ENCODE measurements at regions not wholly inside any gene's neighbourhood (a gene's known extent, or its start where the extent isn't known, plus 50 kb on each side); places are given as distances from the start of the nearest gene placed in this dataset.

- TF ChIP-seq FOXK2 (IDR thresholded peaks at IDR 0.05), result no peak
- no peak for TF ChIP-seq ELF4 (IDR thresholded peaks at IDR 0.05)
- TF ChIP-seq TARDBP (IDR thresholded peaks at IDR 0.05), result no peak
- no peak for TF ChIP-seq ZNF384 (IDR thresholded peaks at IDR 0.05)
- POLR2A ChIA-PET, result no interaction called here
- CTCF ChIA-PET, result no interaction called here
- no peak for DNase-seq (ENCODE audit: extremely low spot score)
Measured at GRCh38 chr9:135308821-135309762, 170.5 kb upstream of the PPP1R26 start.

DNA sequence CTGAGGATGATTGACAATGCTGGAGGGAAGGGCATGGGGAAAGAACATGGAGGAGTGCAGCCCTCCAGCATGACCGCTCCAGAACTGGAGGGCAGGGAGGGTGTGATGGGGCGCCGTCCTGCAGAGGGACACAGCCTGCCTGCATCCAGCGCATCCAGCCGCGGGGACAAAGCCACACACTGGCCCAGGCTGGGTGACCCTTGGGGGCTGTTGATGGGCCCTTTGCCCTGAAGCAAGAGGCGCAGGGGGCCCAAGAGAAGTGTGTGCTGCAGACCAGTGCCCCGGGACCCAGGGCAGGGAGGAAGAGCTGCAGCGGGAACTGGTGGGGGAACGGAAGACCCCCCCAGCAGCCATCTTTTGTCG lies 169.8 kb upstream of the PPP1R26 start:
- ChIA-PET POLR2A (no interaction called here), CTCF (no interaction called here)

GRCh38 chr9:135310134-135310533 lies 169.4 kb upstream of the PPP1R26 start:
- POLR2A ChIA-PET, result no interaction called here
- CTCF ChIA-PET, result no interaction called here
- TF ChIP-seq SUZ12 (IDR thresholded peaks at IDR 0.05) (no peak), LEF1 (IDR thresholded peaks at IDR 0.05; ENCODE audit: borderline replicate concordance) (no peak), HDGF (IDR thresholded peaks at IDR 0.05; ENCODE audit: borderline replicate concordance) (no peak), ARNT (IDR thresholded peaks at IDR 0.05) (no peak), BHLHE40 (IDR thresholded peaks at IDR 0.05; ENCODE audit: borderline replicate concordance) (no peak), TARDBP (IDR thresholded peaks at IDR 0.05) (no peak), FOXA1 (IDR thresholded peaks at IDR 0.05) (no peak), FOXM1 (IDR thresholded peaks at IDR 0.05; ENCODE audit: borderline replicate concordance) (no peak), L3MBTL2 (conservative IDR thresholded peaks at IDR 0.05) (no peak), SP1 (IDR thresholded peaks at IDR 0.05) (no peak), NFRKB (IDR thresholded peaks at IDR 0.05) (no peak), ELF4 (IDR thresholded peaks at IDR 0.05) (no peak), CTBP1 (IDR thresholded peaks at IDR 0.05; ENCODE audit: borderline replicate concordance) (no peak), ZNF384 (IDR thresholded peaks at IDR 0.05) (no peak), FOXK2 (IDR thresholded peaks at IDR 0.05) (no peak)
- TF ChIP-seq, protein P1, sequence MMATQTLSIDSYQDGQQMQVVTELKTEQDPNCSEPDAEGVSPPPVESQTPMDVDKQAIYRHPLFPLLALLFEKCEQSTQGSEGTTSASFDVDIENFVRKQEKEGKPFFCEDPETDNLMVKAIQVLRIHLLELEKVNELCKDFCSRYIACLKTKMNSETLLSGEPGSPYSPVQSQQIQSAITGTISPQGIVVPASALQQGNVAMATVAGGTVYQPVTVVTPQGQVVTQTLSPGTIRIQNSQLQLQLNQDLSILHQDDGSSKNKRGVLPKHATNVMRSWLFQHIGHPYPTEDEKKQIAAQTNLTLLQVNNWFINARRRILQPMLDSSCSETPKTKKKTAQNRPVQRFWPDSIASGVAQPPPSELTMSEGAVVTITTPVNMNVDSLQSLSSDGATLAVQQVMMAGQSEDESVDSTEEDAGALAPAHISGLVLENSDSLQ (IDR thresholded peaks at IDR 0.05), result no peak
- no peak for DNase-seq (ENCODE audit: extremely low spot score)

More for the DNA sequence above, 169.8 kb upstream of the PPP1R26 start:
- no peak for TF ChIP-seq BHLHE40 (IDR thresholded peaks at IDR 0.05; ENCODE audit: borderline replicate concordance)
- no peak for TF ChIP-seq LEF1 (IDR thresholded peaks at IDR 0.05; ENCODE audit: borderline replicate concordance)
- TF ChIP-seq, protein P1 (IDR thresholded peaks at IDR 0.05), result no peak
- TF ChIP-seq ELF4 (IDR thresholded peaks at IDR 0.05), result no peak
- TF ChIP-seq L3MBTL2 (conservative IDR thresholded peaks at IDR 0.05), result no peak
- TF ChIP-seq ZNF384 (IDR thresholded peaks at IDR 0.05), result no peak
- TF ChIP-seq FOXA1 (IDR thresholded peaks at IDR 0.05), result no peak
- no peak for TF ChIP-seq FOXM1 (IDR thresholded peaks at IDR 0.05; ENCODE audit: borderline replicate concordance)
- no peak for TF ChIP-seq ARNT (IDR thresholded peaks at IDR 0.05)
- TF ChIP-seq TARDBP (IDR thresholded peaks at IDR 0.05), result no peak
- TF ChIP-seq SUZ12 (IDR thresholded peaks at IDR 0.05), result no peak
- TF ChIP-seq SP1 (IDR thresholded peaks at IDR 0.05), result no peak
- TF ChIP-seq FOXK2 (IDR thresholded peaks at IDR 0.05), result no peak
- TF ChIP-seq HDGF (IDR thresholded peaks at IDR 0.05; ENCODE audit: borderline replicate concordance), result no peak
- TF ChIP-seq CTBP1 (IDR thresholded peaks at IDR 0.05; ENCODE audit: borderline replicate concordance), result no peak
- TF ChIP-seq NFRKB (IDR thresholded peaks at IDR 0.05), result no peak
- DNase-seq (ENCODE audit: extremely low spot score), result no peak

GRCh38 chr9:135315572-135315971 lies 164.0 kb upstream of the PPP1R26 start:
- DNase-seq (ENCODE audit: extremely low spot score), result no peak
- POLR2A ChIA-PET, result no interaction called here
- TF ChIP-seq SUZ12 (IDR thresholded peaks at IDR 0.05) (no peak), BHLHE40 (IDR thresholded peaks at IDR 0.05; ENCODE audit: borderline replicate concordance) (no peak), LEF1 (IDR thresholded peaks at IDR 0.05; ENCODE audit: borderline replicate concordance) (no peak), NFRKB (IDR thresholded peaks at IDR 0.05) (no peak), FOXK2 (IDR thresholded peaks at IDR 0.05) (no peak), HDGF (IDR thresholded peaks at IDR 0.05; ENCODE audit: borderline replicate concordance) (no peak), CTBP1 (IDR thresholded peaks at IDR 0.05; ENCODE audit: borderline replicate concordance) (no peak), TARDBP (IDR thresholded peaks at IDR 0.05) (no peak), ARNT (IDR thresholded peaks at IDR 0.05) (no peak), SP1 (IDR thresholded peaks at IDR 0.05) (no peak), L3MBTL2 (conservative IDR thresholded peaks at IDR 0.05) (no peak), ELF4 (IDR thresholded peaks at IDR 0.05) (no peak), FOXM1 (IDR thresholded peaks at IDR 0.05; ENCODE audit: borderline replicate concordance) (no peak), ZNF384 (IDR thresholded peaks at IDR 0.05) (no peak), FOXA1 (IDR thresholded peaks at IDR 0.05) (no peak)
- TF ChIP-seq, protein P1 (IDR thresholded peaks at IDR 0.05), result no peak
- CTCF ChIA-PET, result no interaction called here

DNA sequence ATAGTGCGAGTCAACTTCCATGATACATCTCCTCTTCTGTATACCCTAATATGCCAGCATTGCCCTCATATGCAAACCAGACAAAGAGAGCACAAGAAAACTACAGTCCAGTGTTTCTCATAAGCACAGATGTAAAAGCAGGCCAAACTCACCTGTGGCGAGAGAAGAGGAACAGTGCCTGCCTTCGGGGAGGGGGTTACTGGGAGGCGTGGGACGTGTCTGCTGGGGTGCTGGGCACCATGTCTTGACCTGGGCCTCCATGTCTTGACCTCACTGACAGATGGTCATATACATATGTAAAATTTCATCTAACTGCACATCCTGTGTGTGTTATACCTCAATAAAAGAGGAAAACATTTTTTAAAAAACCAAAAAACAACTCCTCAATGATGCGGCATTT lies 159.3 kb upstream of the PPP1R26 start:
- no peak for DNase-seq (ENCODE audit: extremely low spot score)
- TF ChIP-seq FOXM1 (IDR thresholded peaks at IDR 0.05; ENCODE audit: borderline replicate concordance) (no peak), FOXA1 (IDR thresholded peaks at IDR 0.05) (no peak), TARDBP (IDR thresholded peaks at IDR 0.05) (no peak)
- TF ChIP-seq, protein P1 (IDR thresholded peaks at IDR 0.05), result no peak
- ChIA-PET POLR2A (no interaction called here), CTCF (no interaction called here)

Measured in HEK293T (cell line).